Kidney (tissue), 13 donors: ENCODE measurements at regions not wholly inside any gene's neighbourhood (a gene's known extent, or its start where the extent isn't known, plus 50 kb on each side); places are given as distances from the start of the nearest gene placed in this dataset.

ENCODE experiments used
- DNase-seq, 5 donors: peaks; one replicate each; pipeline ENCODE4 v3.0.0-alpha.2; 2013 to 2020
- FAIRE-seq: peaks from 2 replicates; lab custom pipeline; 2012; peaks lifted over from hg19 to GRCh38; lab: Jason Lieb, UNC
- H3K27ac ChIP-seq, 2 donors: one replicate each; pipeline ENCODE4 v1.7.0; 2013; ENCODE audit warnings: low read depth in 2 of 2, low read length in 2 of 2, inconsistent platforms in 1 of 2
- H3K27me3 ChIP-seq: one replicate; pipeline ENCODE4 v1.7.1; 2013; ENCODE audit warnings: low read length, inconsistent platforms; ENCODE audit not compliant: control insufficient read depth, insufficient read depth
- H3K36me3 ChIP-seq, 3 donors: one replicate each; pipeline versions ENCODE4 v1.7.0 to v1.7.1; 2013; ENCODE audit warnings: low read length in 3 of 3, control low read depth in 1 of 3, inconsistent platforms in 1 of 3; ENCODE audit not compliant: insufficient read depth in 3 of 3, control insufficient read depth in 2 of 3
- H3K4me1 ChIP-seq, 3 donors: one replicate each; pipeline versions ENCODE4 v1.7.0 to v1.7.1; 2013; ENCODE audit warnings: low read length in 3 of 3, inconsistent platforms in 1 of 3, low read depth in 1 of 3; ENCODE audit not compliant: control insufficient read depth in 2 of 3, insufficient read depth in 2 of 3
- H3K4me3 ChIP-seq, 3 donors: one replicate each; pipeline versions ENCODE4 v1.7.0 to v1.8.1; 2013; ENCODE audit warnings: low read length in 3 of 3, control low read depth in 1 of 3, inconsistent platforms in 1 of 3
- H3K9ac ChIP-seq, 3 donors: one replicate each; pipeline versions ENCODE4 v1.7.0 to v1.7.1; 2013; ENCODE audit warnings: low read length in 3 of 3, control low read depth in 1 of 3, inconsistent platforms in 1 of 3
- H3K9me3 ChIP-seq, 3 donors: one replicate each; pipeline versions ENCODE4 v1.7.0 to v1.7.1; 2013; ENCODE audit warnings: low read length in 3 of 3, control low read depth in 1 of 3, inconsistent platforms in 1 of 3; ENCODE audit not compliant: control insufficient read depth in 2 of 3, insufficient read depth in 1 of 3
- intact Hi-C: fragments of 100-400 bp; cut with DNase I; formaldehyde crosslinking; loops from one replicate; pipeline ENCODE4 v1.11.1; 2022
- TF ChIP-seq, protein P1 (sequence below): IDR thresholded peaks from 3 replicates; pipeline ENCODE4 v1.5.1; 2012; ENCODE audit warnings: mild to moderate bottlenecking, moderate library complexity, borderline replicate concordance; ENCODE audit not compliant: insufficient read depth; ENCODE audit errors: extremely low read depth
- donor health status: control.
- donor health status: control.
- donor health status: control.
- donor health status: control.
- donor health status: control.
- donor health status: DM: yes; HTN: yes; CAD: no.
- donor health status: Normal renal cell carcinoma (clear cell type).

- H3K36me3 ChIP-seq: no peaks in the 10 kb centered on the region
- no peak for FAIRE-seq
- intact Hi-C loops: no loop called here
Observed at GRCh38 chr4:154132406-154132805, 343.5 kb upstream of the SFRP2 start.

GRCh38 chr4:154126276-154126675 is 337.4 kb upstream of the SFRP2 start:
- intact Hi-C loops: no loop called here
- Histone ChIP-seq H3K4me1 (no peaks in the 10 kb centered on the region), H3K9ac (no peak overlapping the region), H3K36me3 (no peaks in the 10 kb centered on the region), H3K27ac (no peak overlapping the region), H3K9me3 (peaks cover 0 to 4% (median 0%) of the 10 kb centered on the region in 3 donors), H3K4me3 (no peak overlapping the region), H3K27me3 (no peaks in the 10 kb centered on the region)
- FAIRE-seq (no peak), DNase-seq (no peak)
- TF ChIP-seq, protein P1, sequence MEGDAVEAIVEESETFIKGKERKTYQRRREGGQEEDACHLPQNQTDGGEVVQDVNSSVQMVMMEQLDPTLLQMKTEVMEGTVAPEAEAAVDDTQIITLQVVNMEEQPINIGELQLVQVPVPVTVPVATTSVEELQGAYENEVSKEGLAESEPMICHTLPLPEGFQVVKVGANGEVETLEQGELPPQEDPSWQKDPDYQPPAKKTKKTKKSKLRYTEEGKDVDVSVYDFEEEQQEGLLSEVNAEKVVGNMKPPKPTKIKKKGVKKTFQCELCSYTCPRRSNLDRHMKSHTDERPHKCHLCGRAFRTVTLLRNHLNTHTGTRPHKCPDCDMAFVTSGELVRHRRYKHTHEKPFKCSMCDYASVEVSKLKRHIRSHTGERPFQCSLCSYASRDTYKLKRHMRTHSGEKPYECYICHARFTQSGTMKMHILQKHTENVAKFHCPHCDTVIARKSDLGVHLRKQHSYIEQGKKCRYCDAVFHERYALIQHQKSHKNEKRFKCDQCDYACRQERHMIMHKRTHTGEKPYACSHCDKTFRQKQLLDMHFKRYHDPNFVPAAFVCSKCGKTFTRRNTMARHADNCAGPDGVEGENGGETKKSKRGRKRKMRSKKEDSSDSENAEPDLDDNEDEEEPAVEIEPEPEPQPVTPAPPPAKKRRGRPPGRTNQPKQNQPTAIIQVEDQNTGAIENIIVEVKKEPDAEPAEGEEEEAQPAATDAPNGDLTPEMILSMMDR: no peak

More at GRCh38 chr4:154132406-154132805, 343.5 kb upstream of the SFRP2 start:
- no peaks in the 10 kb centered on the region for H3K9me3 ChIP-seq
- H3K4me1 ChIP-seq: no peaks in the 10 kb centered on the region
- H3K4me3 ChIP-seq: no peak overlapping the region
- DNase-seq: no peak
- no peak overlapping the region for H3K9ac ChIP-seq
- H3K27ac ChIP-seq: no peak overlapping the region
- no peaks in the 10 kb centered on the region for H3K27me3 ChIP-seq
- TF ChIP-seq, protein P1: no peak

- Histone ChIP-seq H3K4me1 (no peaks in the 10 kb centered on the region), H3K9me3 (peaks cover 0 to 4% (median 0%) of the 10 kb centered on the region in 3 donors), H3K4me3 (no peak overlapping the region), H3K27ac (no peak overlapping the region), H3K27me3 (no peaks in the 10 kb centered on the region), H3K36me3 (no peaks in the 10 kb centered on the region), H3K9ac (no peak overlapping the region)
- DNase-seq (no peak), FAIRE-seq (no peak)
- TF ChIP-seq, protein P1: no peak
- intact Hi-C loops: no loop called here
Observed at GRCh38 chr4:154125340-154125739, 336.5 kb upstream of the SFRP2 start.

DNA sequence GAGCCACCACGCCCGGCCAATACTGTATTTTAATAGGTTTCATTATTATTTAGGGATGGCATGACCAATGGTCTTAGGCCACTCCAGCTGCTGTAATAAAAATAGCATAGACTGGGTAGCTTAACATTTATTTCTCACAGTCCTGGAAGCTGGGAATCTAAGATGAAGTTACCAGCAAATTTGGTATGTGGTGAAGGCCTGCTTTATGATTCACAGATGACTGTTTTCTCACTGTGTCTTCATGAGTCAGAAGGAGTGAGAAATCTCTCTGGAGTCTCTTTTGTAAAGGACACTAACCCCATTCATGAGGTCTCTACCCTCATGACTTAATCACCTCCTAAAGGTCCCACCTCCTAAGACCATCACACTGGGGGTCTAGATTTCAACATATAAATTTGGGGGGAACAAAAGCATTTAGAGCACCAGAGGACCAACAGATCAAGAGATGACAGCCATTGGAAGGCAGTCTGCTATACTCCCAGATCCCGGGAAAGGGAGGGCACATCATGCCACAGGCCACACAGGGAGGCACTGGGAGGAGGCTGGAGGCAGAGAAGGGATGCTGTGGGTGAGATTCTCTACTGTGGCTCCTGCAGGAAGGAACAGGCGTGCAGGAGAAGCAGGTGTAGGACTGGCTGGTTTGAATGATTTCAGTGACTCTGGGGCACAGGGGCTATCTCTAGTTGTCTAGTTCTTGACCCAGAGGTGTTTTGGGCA is 335.8 kb upstream of the SFRP2 start:
- no peak overlapping the region for H3K27ac ChIP-seq
- H3K27me3 ChIP-seq: no peaks in the 10 kb centered on the region
- no peaks in the 10 kb centered on the region for H3K4me1 ChIP-seq
- H3K9ac ChIP-seq: no peak overlapping the region
- H3K9me3 ChIP-seq: peaks cover 0 to 4% (median 0%) of the 10 kb centered on the region in 3 donors
- no peaks in the 10 kb centered on the region for H3K36me3 ChIP-seq
- intact Hi-C loops: no loop called here
- TF ChIP-seq, protein P1: no peak
- FAIRE-seq: no peak
- no peak for DNase-seq
- H3K4me3 ChIP-seq: no peak overlapping the region
